Skin epidermis (tissue), 12 donors: ENCODE measurements at regions not wholly inside any gene's neighbourhood (a gene's known extent, or its start where the extent isn't known, plus 50 kb on each side); places are given as distances from the start of the nearest gene placed in this dataset.
"Not testable (repeated sequence)": the region's sequence is repeated elsewhere in the genome, so short reads cannot be mapped to it uniquely, and the experiment has no call there.

Source experiments
- H3K27ac ChIP-seq, 21 experiments: fragments of 200-600 bp; sonication (generic) in 11 of 21; one replicate each; pipeline ENCODE4 v1.5.0; 2020; ENCODE audit warnings: mild to moderate bottlenecking in 3 of 21, inconsistent platforms in 2 of 21, moderate library complexity in 2 of 21
- H3K4me3 ChIP-seq, 7 experiments: fragments of 200-600 bp; sonication (generic) in 2 of 7; one replicate each; pipeline ENCODE4 v1.5.0; 2020; ENCODE audit warnings: inconsistent platforms in 2 of 7, mild to moderate bottlenecking in 2 of 7, moderate library complexity in 1 of 7

GRCh38 chr15:91632981-91633380, 220.5 kb upstream of the SLCO3A1 start:
- H3K4me3 ChIP-seq = no peak overlapping the region
- no peak overlapping the region for H3K27ac ChIP-seq

DNA sequence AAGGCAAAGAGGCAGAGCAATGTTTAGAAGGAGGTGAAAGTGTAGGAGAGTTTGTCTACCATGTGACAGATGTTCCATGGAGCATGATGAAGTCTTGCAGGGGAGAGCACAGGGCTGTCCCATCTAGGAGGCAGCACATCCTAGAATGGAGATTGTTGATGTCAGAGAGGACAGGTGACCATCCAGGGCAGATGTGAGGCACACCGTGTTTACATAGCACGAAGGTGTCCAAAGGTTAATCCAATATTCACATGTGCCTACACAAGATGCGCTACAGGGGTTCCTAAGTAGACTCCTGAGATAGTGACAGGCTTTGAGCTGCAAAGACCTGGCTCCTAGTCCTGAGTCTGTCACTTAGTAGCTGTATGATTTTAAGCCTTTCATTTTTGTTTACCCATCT, 219.3 kb upstream of the SLCO3A1 start:
- H3K27ac ChIP-seq = no peak overlapping the region
- no peak overlapping the region for H3K4me3 ChIP-seq

GRCh38 chr15:91635080-91635479, 218.4 kb upstream of the SLCO3A1 start:
- H3K27ac ChIP-seq = no peak overlapping the region
- no peak overlapping the region for H3K4me3 ChIP-seq

- Histone ChIP-seq H3K4me3 (no peak overlapping the region), H3K27ac (no peak overlapping the region)
These were observed 217.9 kb upstream of the SLCO3A1 start for GRCh38 chr15:91635641-91636040.

GRCh38 chr15:91649016-91649415, 204.5 kb upstream of the SLCO3A1 start:
- Histone ChIP-seq H3K4me3 (no peak overlapping the region), H3K27ac (no peak overlapping the region)

- no peak overlapping the region for H3K4me3 ChIP-seq
- H3K27ac ChIP-seq = no peak overlapping the region
These were observed 203.6 kb upstream of the SLCO3A1 start for GRCh38 chr15:91649831-91650321.

- Histone ChIP-seq H3K27ac (no peak overlapping the region), H3K4me3 (no peak overlapping the region)
These were observed 202.3 kb upstream of the SLCO3A1 start for GRCh38 chr15:91651251-91651650.

DNA sequence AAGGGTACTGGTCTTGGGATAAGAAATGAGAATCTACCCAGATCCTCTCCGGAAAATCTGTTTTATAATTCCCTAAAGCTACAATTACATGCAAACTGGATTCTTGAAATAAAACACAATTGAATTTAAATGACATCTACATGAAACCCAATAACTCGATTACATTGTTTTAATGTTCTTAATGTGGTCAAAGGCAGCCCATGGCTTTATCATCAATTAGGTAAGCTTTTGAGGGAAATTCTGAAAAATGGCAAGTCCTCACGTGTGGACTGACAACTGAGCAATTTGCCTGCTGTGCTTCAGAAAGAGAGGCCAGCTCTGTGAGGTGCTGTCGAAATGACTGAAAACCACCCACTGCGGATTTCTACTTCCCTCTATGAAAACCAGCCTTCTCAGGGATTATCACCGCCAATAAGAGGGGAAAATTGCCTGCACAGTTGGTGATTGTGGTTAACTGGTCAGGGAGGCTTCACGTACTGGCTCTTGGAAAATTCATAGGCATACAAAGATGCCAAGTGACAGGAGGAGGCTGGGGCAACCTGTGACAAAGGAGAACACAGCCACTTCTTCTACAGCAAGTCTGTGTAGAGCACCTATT, 200.8 kb upstream of the SLCO3A1 start:
- Histone ChIP-seq H3K27ac (no peak overlapping the region), H3K4me3 (no peak overlapping the region)

GRCh38 chr15:91655563-91656290, 197.8 kb upstream of the SLCO3A1 start:
- not testable (repeated sequence) for H3K4me3 ChIP-seq, H3K27ac ChIP-seq

- Histone ChIP-seq H3K4me3 (no peak overlapping the region), H3K27ac (no peak overlapping the region)
These were observed 193.3 kb upstream of the SLCO3A1 start for GRCh38 chr15:91660174-91660649.

- Histone ChIP-seq H3K27ac (no peak overlapping the region), H3K4me3 (no peak overlapping the region)
These were observed 189.2 kb upstream of the SLCO3A1 start for GRCh38 chr15:91664224-91664836.

DNA sequence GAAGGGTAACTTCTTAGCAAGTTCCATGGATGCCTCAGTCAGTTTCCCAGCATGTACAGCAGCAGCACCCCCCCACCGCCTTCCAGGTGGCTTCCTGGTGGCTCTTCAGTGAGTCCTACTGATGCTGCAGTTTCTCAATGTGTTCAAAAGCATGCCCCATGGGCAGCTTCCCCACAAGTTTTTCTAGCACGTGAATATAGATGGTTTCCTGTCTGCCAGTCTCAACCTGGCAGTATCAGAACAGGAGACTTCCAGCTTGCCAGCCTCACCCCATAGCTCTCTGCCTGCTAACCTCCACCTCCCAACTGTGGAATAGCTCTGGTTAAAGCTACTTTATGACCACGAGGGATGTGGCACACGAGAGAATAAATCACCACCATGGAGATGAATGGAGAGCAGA, 188.3 kb upstream of the SLCO3A1 start:
- no peak overlapping the region for H3K4me3 ChIP-seq
- H3K27ac ChIP-seq = no peak overlapping the region

- no peak overlapping the region for H3K27ac ChIP-seq
These were observed 185.1 kb upstream of the SLCO3A1 start for GRCh38 chr15:91668370-91668769.

DNA sequence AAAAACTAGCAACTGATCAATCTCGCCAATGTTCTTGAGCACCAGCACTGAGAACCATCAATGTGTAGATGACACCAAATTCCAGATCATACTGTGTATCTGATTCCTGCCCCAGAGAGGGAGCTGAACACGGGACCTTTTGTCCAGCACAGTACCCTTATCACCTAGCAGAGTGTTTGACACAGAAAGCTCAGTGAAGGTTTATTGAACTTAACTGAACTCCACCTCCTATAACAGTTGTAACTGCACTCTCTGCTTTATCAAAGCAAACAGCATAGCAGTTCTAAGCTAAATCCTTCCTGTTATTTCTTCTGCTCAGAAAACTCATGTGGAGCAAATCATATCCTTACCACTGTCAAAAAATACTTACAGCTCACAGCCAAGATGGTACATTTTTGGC, 183.4 kb upstream of the SLCO3A1 start:
- H3K27ac ChIP-seq = no peak overlapping the region
- no peak overlapping the region for H3K4me3 ChIP-seq

More at GRCh38 chr15:91668370-91668769, 185.1 kb upstream of the SLCO3A1 start:
- no peak overlapping the region for H3K4me3 ChIP-seq

GRCh38 chr15:91678003-91678402, 175.5 kb upstream of the SLCO3A1 start:
- Histone ChIP-seq H3K27ac (no peak overlapping the region), H3K4me3 (no peak overlapping the region)

GRCh38 chr15:91679447-91679846, 174.1 kb upstream of the SLCO3A1 start:
- Histone ChIP-seq H3K27ac (no peak overlapping the region), H3K4me3 (no peak overlapping the region)

DNA sequence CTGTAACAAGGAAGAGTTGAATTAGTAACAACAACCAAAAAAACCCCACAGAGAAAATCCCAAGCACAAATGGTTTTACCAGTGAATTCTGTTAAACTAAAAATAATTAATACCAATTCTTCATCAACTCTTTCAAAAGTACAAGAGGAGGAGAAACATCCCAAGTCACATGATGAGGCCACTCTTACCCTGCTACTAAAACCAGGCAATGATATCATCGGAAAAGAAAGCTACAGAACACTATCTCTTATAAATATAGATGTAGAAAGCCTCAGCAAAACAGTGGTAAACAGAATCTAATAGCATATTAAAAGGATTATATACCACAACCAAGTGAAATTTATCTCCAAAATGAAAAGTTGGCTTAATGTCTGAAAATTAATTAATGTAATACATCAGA, 168.1 kb upstream of the SLCO3A1 start:
- Histone ChIP-seq H3K27ac (no peak overlapping the region), H3K4me3 (no peak overlapping the region)

DNA sequence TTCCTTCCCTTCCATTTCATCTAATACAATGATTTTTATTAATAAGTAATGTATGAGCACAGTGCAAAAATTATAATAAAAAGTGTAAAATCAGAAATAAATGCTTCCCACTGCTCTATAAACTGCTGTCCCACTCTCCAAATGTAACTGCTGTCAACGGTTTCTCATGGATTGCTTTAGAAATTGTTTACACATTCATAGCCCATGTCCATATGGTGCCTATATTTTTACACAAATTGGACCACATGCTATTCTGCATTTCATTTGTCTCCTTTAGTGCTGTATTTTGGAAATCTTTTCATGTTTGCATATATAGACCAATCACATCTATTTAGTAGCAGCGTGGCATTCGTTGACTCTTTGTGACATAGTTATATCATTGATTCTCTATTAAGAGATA, 164.7 kb upstream of the SLCO3A1 start:
- Histone ChIP-seq H3K27ac (no peak overlapping the region), H3K4me3 (no peak overlapping the region)

GRCh38 chr15:91689377-91689776, 164.1 kb upstream of the SLCO3A1 start:
- H3K27ac ChIP-seq = no peak overlapping the region
- no peak overlapping the region for H3K4me3 ChIP-seq

GRCh38 chr15:91692596-91692995, 160.9 kb upstream of the SLCO3A1 start:
- H3K4me3 ChIP-seq = no peak overlapping the region
- no peak overlapping the region for H3K27ac ChIP-seq
